ENCODE measurements at regions not wholly inside any gene's neighbourhood (a gene's known extent, or its start where the extent isn't known, plus 50 kb on each side); places are given as distances from the start of the nearest gene placed in this dataset.

GRCh38 chr5:174410716-174411478, 313.5 kb upstream of the MSX2 start:
- DNase-seq (ENCODE audit: low read depth), result no peak

DNA sequence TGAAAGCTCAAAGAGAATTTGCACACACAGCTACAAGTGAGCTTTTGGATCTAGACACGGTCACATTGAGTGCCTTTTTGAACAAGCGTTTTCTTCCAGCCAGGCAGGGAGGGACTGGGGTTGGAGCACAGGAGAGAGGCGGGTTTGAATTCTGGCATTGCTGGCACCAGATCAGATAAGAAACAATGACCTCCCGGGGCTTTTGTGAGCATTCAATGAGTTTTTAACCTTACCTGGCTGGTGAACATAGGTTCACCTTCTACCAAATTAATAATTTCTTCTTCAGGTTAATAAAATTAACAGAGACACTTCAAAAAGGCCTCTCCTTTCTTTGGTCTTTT, 312.9 kb upstream of the MSX2 start:
- no peak for DNase-seq (ENCODE audit: low read depth)

DNA sequence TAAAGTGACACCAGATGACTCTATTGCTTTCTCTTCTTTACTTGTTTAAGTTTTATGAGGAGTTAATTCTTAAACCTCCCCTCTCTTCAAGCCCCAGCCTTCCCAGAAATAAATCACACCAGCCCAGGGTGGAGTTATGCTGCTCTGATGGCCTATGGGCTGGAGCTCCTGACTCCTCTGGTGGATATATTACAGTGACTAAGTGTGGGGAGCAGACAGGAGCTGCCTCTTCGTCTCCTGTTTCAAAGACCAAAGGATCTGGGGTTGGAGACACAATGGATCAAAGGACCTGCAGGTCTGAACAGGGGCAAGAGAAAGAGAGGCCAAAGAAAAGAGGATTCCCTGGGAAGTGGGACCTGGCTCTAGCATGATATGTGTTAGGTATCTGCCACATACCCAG, 312.0 kb upstream of the MSX2 start:
- no peak for DNase-seq (ENCODE audit: low read depth)

DNA sequence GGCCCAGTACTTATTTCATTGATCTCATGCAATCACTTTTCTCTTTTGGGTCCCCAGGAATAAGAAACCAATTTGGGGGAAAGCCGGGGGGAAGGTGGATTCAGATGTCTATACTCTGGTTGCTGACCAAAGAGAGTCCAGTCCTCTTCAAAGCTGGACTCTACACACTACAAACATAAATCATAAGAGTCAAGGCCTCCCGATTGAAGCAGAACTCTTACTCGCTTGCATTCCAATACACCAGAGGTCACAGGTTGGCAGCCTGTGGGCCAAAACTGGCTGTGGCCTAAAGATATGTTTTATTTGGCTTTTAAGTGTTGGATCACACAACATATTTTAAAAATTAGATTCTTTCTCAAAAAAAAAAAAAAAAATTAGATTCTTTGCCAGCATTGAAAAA, 311.4 kb upstream of the MSX2 start:
- DNase-seq (ENCODE audit: low read depth), result no peak

GRCh38 chr5:174413567-174414314, 310.6 kb upstream of the MSX2 start:
- no peak for DNase-seq (ENCODE audit: low read depth)

- DNase-seq (ENCODE audit: low read depth), result no peak
Measured at GRCh38 chr5:174414315-174414710, 310.1 kb upstream of the MSX2 start.

DNA sequence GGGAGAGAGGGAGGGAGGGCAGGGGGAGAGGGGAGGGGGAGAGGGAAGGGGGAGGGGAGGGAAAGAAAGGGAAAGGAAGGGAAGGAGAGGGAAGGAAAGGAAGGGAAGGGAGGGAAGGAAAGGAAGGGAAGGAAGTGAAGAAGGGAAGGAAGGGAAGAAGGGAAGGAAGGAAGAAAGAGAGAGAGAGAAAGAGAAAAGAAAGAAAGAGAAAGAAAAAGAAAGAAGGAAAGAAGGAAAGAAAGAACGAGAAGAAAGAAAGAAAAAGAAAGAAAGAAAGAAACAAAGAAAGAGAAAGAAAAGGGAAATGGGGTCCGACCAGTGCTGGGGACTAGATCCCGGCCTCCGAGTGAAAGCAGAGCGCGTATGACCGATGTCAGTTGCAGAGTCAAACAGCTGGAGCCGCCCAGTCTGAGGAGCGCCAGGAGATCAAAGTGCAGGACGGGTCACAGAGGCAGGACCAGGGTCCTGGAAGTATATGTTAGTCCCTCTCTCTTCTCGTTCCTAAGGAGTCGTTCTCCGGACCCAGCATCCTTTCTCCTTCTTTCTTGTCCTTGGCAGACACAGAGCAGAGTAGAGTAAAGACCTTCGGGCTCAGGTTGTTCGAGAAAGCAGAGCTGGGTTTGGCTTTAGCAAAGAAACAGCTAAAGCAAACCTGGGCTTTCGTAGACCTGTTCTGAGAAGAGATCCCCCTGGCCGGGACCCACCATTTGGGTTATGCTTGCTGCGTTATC, 305.4 kb upstream of the MSX2 start:
- DNase-seq (ENCODE audit: low read depth), result no peak

DNA sequence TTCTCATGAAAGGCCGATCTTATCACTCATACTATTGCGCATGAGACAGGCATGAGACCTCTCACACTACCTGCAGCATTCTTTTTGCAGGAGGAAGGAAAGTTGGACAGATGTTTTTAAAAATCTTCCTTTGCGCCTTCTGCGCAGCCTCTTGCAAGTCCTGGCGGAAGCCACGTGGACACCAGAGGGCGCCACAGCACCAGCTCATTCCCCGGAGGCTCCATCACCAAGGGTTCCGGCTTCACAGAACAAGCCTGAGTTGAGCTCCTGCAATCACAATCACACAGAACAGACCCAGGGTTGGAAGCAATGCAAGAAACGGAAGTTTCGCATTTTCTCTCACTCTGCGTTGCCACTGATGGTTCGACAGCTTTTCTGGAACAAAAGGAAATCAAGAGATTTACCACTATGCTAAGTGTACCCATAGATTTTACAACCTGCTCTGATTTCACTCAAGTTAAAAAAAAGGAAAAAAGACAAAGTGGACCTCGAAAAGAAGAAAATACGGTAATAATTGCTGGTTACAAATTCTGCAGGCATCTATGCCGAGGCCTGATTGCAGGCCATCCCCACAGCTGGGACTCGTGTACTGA, 304.7 kb upstream of the MSX2 start:
- peak; percentile 61 for DNase-seq (ENCODE audit: low read depth)

- no peak for DNase-seq (ENCODE audit: low read depth)
Measured at GRCh38 chr5:174420651-174421407, 303.6 kb upstream of the MSX2 start.

DNA sequence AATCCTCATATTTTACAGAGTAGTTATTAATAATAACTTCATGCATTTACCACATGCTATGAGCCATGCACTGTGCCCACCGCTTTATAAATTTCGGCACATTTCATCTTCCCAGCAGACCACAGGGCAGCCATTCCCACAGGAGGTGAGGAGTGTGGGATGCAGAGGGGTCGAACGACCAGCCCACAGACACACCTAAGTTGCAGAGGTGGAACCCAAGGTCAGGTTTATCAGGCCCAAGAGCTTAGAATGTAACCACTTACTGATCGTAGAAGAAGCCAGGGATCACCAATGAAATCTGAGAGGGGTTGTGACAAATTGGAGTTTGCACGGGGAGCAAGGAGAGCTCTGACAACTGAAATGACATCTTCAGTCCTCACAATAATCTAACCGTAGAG, 303.0 kb upstream of the MSX2 start:
- DNase-seq (ENCODE audit: low read depth), result no peak

- no peak for DNase-seq (ENCODE audit: low read depth)
Measured at GRCh38 chr5:174423558-174423957, 300.8 kb upstream of the MSX2 start.

DNA sequence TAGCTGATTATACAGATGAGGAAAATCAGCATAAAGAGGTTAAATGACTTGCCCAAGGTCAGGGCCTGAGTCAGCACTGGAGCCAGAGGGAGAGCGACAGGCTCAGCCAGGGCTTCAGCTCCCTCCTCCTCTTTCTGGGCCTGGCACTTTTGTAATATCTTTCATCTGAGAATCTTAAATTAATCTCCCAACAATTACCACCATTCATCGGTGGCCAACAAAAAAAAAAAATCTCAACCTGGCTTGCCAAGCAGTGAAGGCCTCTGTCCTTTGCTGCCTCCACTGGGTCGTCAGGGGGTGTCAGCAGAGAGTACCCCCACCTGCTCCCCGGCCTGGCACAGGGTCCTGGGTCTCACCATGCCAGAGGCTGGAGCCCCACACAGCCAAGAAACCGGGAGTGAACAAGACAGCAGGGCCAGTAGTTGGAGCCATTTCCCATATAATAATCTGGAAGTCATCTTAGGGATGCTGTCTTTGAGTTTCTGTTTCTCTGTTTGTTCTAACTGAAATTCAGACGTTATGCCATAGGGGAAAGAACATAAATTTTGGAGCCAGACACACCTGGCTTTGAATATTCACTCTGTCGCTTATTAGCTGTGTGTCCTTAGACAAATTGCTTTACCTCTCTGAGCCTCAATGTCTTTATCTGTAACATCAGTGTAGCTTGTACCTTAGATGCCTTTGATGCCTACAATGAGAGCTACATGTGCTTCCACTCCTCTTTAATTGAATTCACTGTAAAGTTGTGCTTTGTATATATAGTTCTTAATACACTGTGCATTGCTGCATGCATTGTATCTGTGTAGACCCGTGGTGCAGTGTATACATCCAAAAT, 299.9 kb upstream of the MSX2 start:
- DNase-seq (ENCODE audit: low read depth), result no peak

DNA sequence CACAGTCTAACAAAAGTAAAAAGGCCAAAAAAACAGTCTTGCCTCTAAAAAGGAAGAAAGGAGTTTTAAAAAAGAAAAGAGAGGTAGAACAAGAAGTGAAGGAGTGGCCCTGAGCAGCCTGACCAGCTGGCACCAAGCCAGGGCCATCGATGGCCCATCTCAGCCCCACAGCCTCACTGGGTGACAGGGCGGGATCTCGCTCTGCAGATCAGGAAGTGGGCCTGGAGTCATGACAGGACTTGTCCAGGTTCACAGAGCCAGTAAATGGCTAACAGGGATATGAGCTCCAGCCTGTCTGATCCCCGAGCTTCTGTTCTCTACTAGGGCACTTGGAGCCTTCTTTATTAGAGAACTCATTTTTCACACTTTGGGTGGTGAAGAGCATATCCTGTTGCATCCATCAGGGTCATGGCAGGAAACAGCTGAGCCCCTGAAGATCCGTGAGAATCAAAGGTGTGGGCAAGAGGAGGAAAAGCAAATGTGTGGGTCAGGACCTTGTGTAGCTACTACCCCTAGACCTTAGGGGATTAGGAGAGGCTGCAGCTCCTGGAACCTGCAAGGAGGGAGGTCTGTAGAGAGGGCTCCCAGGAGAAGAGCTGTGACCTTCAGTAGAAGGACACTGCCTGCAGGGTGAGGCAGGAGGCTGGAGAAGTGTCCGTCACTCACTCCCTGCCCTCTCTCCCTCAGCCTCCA, 299.0 kb upstream of the MSX2 start:
- no peak for DNase-seq (ENCODE audit: low read depth)

GRCh38 chr5:174425964-174426290, 298.5 kb upstream of the MSX2 start:
- DNase-seq (ENCODE audit: low read depth), result no peak

GRCh38 chr5:174426388-174426787, 298.0 kb upstream of the MSX2 start:
- DNase-seq (ENCODE audit: low read depth), result no peak

GRCh38 chr5:174426851-174427250, 297.5 kb upstream of the MSX2 start:
- DNase-seq (ENCODE audit: low read depth), result no peak

GRCh38 chr5:174427304-174427703, 297.1 kb upstream of the MSX2 start:
- DNase-seq (ENCODE audit: low read depth), result no peak

GRCh38 chr5:174428895-174429294, 295.5 kb upstream of the MSX2 start:
- DNase-seq (ENCODE audit: low read depth), result no peak

GRCh38 chr5:174430940-174431339, 293.4 kb upstream of the MSX2 start:
- no peak for DNase-seq (ENCODE audit: low read depth)

DNA sequence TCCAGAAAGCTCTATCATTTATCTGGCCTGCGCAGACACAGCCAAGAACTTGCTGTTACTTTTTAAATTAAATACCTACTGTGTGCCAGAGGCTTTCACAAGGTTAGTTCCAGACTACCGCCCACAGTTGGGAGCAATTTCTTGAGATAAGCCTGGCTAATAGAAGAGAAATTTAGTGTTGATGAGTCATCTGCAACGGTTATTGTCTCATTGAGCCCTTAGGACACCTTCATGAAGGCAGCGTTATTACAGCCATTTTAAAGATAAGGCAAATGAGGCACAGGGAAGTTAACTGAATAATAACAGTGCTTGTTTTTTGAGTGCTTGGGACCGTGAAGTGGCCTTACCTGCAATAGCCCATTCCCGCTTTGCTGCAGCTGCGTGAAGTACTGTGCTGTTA, 292.9 kb upstream of the MSX2 start:
- DNase-seq (ENCODE audit: low read depth), result no peak

- DNase-seq (ENCODE audit: low read depth), result no peak
Measured at GRCh38 chr5:174433098-174433497, 291.3 kb upstream of the MSX2 start.

Measured in stimulated activated CD4-positive, alpha-beta T cell treated with anti-CD3 and anti-CD28 coated beads, Interleukin-2, amount 100 ng/mL, for 4 hours (primary cell).